ENCODE measurements at regions not wholly inside any gene's neighbourhood (a gene's known extent, or its start where the extent isn't known, plus 50 kb on each side); places are given as distances from the start of the nearest gene placed in this dataset.

DNA sequence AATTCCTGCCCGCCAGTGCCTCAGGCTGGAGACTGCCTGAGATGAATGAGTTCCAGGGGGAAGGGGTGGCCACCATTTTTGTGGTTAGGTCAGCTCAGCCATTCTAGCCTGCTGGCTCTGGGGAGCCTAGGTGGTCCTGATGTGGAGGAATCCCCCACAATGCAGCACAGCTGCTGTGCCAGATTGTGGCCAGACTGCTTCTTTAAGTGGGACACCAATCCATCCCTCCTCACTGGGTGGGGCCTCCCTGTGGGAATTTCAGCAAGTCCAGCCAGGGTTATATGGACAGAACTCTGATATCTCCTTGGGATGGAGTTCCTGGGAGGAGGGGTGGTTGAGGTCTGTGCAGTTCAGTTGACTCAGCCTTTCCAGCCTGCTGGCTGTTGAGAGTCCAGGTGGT is 51.2 kb upstream of the DAP start:
- H3K4me3 ChIP-seq (ENCODE audit: low read length) = no peak overlapping the region
- no peak overlapping the region for H3K9ac ChIP-seq (ENCODE audit: low read length)
- no peaks in the 10 kb centered on the region for H3K36me3 ChIP-seq (ENCODE audit: control insufficient read depth, low read depth, low read length)
- no peaks in the 10 kb centered on the region for H3K27me3 ChIP-seq (ENCODE audit: control insufficient read depth, insufficient read depth, low read length)
- H3K4me1 ChIP-seq (ENCODE audit: control insufficient read depth, low read depth, low read length) = no peaks in the 10 kb centered on the region
- no peak overlapping the region for H3K27ac ChIP-seq (ENCODE audit: low read length)
- no peaks in the 10 kb centered on the region for H3K9me3 ChIP-seq (ENCODE audit: control insufficient read depth, low read depth, low read length)
